ENCODE measurements at regions not wholly inside any gene's neighbourhood (a gene's known extent, or its start where the extent isn't known, plus 50 kb on each side); places are given as distances from the start of the nearest gene placed in this dataset.
"Not testable (repeated sequence)": the region's sequence is repeated elsewhere in the genome, so short reads cannot be mapped to it uniquely, and the experiment has no call there.

DNA sequence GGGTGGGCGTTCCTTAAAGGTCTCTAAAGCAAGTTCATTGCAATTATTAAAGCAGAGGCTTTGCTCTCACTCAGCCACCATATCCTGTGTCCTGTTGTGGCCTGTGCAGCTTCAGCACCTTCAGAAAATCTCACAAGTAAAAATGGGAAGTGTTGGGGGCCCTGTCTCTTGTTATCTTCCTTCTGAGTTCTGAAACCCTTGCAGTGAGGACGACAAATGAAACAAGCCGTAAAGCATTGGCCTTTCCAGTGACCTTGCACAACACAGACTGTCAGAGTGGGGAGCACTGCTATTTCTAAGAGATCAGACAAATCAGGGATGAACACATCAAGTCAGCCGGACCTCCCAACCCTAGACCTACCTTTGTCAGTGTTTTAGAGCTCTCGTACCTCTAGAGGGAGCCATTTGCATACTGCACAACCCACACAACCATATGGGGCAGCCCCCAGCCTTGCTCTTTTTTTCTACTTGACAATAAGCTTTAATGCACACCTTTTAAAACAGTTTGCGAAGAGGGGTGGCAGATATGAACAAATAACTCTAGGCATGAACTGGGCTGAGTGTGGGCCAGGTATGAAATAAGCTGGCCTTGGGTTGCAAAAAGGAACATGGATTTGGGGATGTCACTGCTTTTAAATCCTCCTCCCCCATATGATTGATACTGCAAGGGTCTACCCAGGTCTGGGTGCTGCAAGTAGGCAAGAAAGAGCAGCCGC, 89.8 kb downstream of the KATNIP start:
- H3K36me3 ChIP-seq (ENCODE audit: control insufficient read depth in 2 of 2, insufficient read depth in 2 of 2, low read length in 2 of 2), result peaks cover 0 to 4% of the 10 kb centered on the region in 2 donors
- no peaks in the 10 kb centered on the region for H3K9me3 ChIP-seq (ENCODE audit: control insufficient read depth in 2 of 2, low read length in 2 of 2)
- H3K27ac ChIP-seq (ENCODE audit: low read length), result no peak overlapping the region
- no peak overlapping the region for H3K9ac ChIP-seq (ENCODE audit: low read length in 2 of 2)
- H3K27me3 ChIP-seq (ENCODE audit: control insufficient read depth in 1 of 2, insufficient read depth in 2 of 2, low read length in 2 of 2), result no peaks in the 10 kb centered on the region
- no peak overlapping the region for H3K4me3 ChIP-seq (ENCODE audit: low read length in 2 of 2)
- no peaks in the 10 kb centered on the region for H3K4me1 ChIP-seq (ENCODE audit: control insufficient read depth, insufficient read depth, low read length)

- Histone ChIP-seq H3K27me3 (ENCODE audit: control insufficient read depth in 1 of 2, insufficient read depth in 2 of 2, low read length in 2 of 2) (no peaks in the 10 kb centered on the region), H3K4me1 (ENCODE audit: control insufficient read depth, insufficient read depth, low read length) (no peaks in the 10 kb centered on the region), H3K9me3 (ENCODE audit: control insufficient read depth in 2 of 2, low read length in 2 of 2) (no peaks in the 10 kb centered on the region), H3K27ac (ENCODE audit: low read length) (no peak overlapping the region), H3K4me3 (ENCODE audit: low read length in 2 of 2) (no peak overlapping the region), H3K9ac (ENCODE audit: low read length in 2 of 2) (no peak overlapping the region), H3K36me3 (ENCODE audit: control insufficient read depth in 2 of 2, insufficient read depth in 2 of 2, low read length in 2 of 2) (peaks cover 0 to 4% of the 10 kb centered on the region in 2 donors)
Measured at GRCh38 chr16:27640277-27640600, 90.3 kb downstream of the KATNIP start.

- H3K9me3 ChIP-seq (ENCODE audit: control insufficient read depth in 2 of 2, low read length in 2 of 2), result no peaks in the 10 kb centered on the region
- H3K4me1 ChIP-seq (ENCODE audit: control insufficient read depth, insufficient read depth, low read length), result no peaks in the 10 kb centered on the region
- no peak overlapping the region for H3K27ac ChIP-seq (ENCODE audit: low read length)
- H3K9ac ChIP-seq (ENCODE audit: low read length in 2 of 2), result no peak overlapping the region
- H3K4me3 ChIP-seq (ENCODE audit: low read length in 2 of 2), result no peak overlapping the region
- peaks cover 0 to 4% of the 10 kb centered on the region in 2 donors for H3K36me3 ChIP-seq (ENCODE audit: control insufficient read depth in 2 of 2, insufficient read depth in 2 of 2, low read length in 2 of 2)
- H3K27me3 ChIP-seq (ENCODE audit: control insufficient read depth in 1 of 2, insufficient read depth in 2 of 2, low read length in 2 of 2), result no peaks in the 10 kb centered on the region
Measured at GRCh38 chr16:27641260-27641659, 91.3 kb downstream of the KATNIP start.

DNA sequence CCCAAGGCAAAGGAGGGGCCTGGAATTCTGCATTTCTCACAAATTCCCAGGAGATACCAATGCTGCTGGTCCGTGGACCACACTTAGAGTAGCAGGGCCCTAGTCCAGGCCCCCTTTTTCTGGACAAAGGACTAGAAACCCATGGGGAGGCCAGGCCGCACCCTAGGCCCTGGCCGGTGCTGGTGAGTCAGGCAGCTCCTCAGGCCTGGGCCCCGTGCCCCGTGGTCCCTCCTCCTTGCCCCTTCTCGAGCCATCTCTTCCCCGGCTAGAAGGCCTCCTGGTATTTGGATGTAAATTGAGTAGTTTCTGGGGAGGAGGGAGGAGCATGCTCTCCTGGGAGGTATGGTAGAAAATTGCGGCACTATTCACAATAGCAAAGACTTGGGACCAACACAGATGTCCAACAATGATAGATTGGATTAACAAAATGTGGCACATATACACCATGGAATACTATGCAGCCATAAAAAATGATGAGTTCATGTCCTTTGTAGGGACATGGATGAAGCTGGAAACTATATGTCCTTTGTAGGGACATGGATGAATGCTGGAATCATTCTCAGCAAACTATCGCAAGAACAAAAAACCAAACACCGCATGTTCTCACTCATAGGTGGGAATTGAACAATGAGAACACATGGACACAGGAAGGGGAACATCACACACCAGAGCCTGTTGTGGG, 91.9 kb downstream of the KATNIP start:
- H3K27ac ChIP-seq (ENCODE audit: low read length); H3K9ac ChIP-seq (ENCODE audit: low read length in 2 of 2); H3K4me3 ChIP-seq (ENCODE audit: low read length in 2 of 2); H3K4me1 ChIP-seq (ENCODE audit: control insufficient read depth, insufficient read depth, low read length); H3K36me3 ChIP-seq (ENCODE audit: control insufficient read depth in 2 of 2, insufficient read depth in 2 of 2, low read length in 2 of 2); H3K27me3 ChIP-seq (ENCODE audit: control insufficient read depth in 1 of 2, insufficient read depth in 2 of 2, low read length in 2 of 2); H3K9me3 ChIP-seq (ENCODE audit: control insufficient read depth in 2 of 2, low read length in 2 of 2): not testable (repeated sequence)

DNA sequence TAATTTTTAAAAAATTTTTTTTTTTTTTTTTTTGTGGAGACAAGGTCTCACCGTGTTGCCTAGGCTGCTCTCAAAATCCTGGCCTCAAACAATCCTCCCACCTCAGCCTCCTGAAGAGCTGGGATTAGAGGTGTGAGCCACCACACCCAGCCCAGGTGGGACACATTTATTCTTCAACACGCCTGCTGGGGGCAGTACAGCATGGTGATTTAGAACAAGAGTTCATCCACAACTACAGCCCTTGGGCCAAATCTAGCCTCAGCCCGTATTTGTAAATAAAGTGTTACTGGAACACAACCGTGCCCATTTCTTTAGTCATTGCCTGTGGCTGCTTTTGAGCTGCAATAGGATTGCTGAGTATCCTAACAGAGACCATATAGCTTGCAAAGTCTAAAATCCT, 92.8 kb downstream of the KATNIP start:
- H3K4me3 ChIP-seq (ENCODE audit: low read length in 2 of 2), result no peak overlapping the region
- no peak overlapping the region for H3K27ac ChIP-seq (ENCODE audit: low read length)
- H3K27me3 ChIP-seq (ENCODE audit: control insufficient read depth in 1 of 2, insufficient read depth in 2 of 2, low read length in 2 of 2), result no peaks in the 10 kb centered on the region
- H3K9ac ChIP-seq (ENCODE audit: low read length in 2 of 2), result no peak overlapping the region
- H3K4me1 ChIP-seq (ENCODE audit: control insufficient read depth, insufficient read depth, low read length), result no peaks in the 10 kb centered on the region
- H3K36me3 ChIP-seq (ENCODE audit: control insufficient read depth in 2 of 2, insufficient read depth in 2 of 2, low read length in 2 of 2), result peaks cover 0 to 4% of the 10 kb centered on the region in 2 donors
- H3K9me3 ChIP-seq (ENCODE audit: control insufficient read depth in 2 of 2, low read length in 2 of 2), result no peaks in the 10 kb centered on the region

DNA sequence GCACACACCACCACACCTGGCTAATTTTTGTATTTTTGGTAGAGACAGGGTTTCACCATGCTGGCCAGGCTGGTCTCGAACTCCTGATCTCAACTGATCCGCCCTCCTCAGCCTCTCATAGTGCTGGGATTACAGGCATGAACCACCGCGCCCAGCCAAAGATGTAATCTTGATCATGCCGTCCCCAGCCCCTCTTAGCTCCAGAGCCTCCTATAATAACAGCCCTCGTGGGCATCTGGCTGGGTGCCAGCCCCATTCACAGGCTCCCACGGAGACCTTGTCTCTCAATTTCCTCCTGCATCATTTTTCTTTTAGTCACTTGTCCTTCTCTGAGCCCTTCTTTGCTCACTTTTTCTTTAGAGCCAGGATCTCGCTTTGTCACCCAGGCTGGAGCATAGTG, 94.2 kb downstream of the KATNIP start:
- H3K9ac ChIP-seq (ENCODE audit: low read length in 2 of 2), result no peak overlapping the region
- H3K27me3 ChIP-seq (ENCODE audit: control insufficient read depth in 1 of 2, insufficient read depth in 2 of 2, low read length in 2 of 2), result no peaks in the 10 kb centered on the region
- peaks cover 5 to 7% of the 10 kb centered on the region in 2 donors for H3K36me3 ChIP-seq (ENCODE audit: control insufficient read depth in 2 of 2, insufficient read depth in 2 of 2, low read length in 2 of 2)
- no peak overlapping the region for H3K27ac ChIP-seq (ENCODE audit: low read length)
- H3K4me1 ChIP-seq (ENCODE audit: control insufficient read depth, insufficient read depth, low read length), result no peaks in the 10 kb centered on the region
- H3K9me3 ChIP-seq (ENCODE audit: control insufficient read depth in 2 of 2, low read length in 2 of 2), result no peaks in the 10 kb centered on the region
- no peak overlapping the region for H3K4me3 ChIP-seq (ENCODE audit: low read length in 2 of 2)

GRCh38 chr16:27645396-27645795, 95.5 kb downstream of the KATNIP start:
- Histone ChIP-seq H3K27me3 (ENCODE audit: control insufficient read depth in 1 of 2, insufficient read depth in 2 of 2, low read length in 2 of 2) (no peaks in the 10 kb centered on the region), H3K36me3 (ENCODE audit: control insufficient read depth in 2 of 2, insufficient read depth in 2 of 2, low read length in 2 of 2) (peaks cover 5 to 8% of the 10 kb centered on the region in 2 donors), H3K27ac (ENCODE audit: low read length) (no peak overlapping the region), H3K9me3 (ENCODE audit: control insufficient read depth in 2 of 2, low read length in 2 of 2) (no peaks in the 10 kb centered on the region), H3K4me3 (ENCODE audit: low read length in 2 of 2) (no peak overlapping the region), H3K4me1 (ENCODE audit: control insufficient read depth, insufficient read depth, low read length) (no peaks in the 10 kb centered on the region), H3K9ac (ENCODE audit: low read length in 2 of 2) (no peak overlapping the region)

GRCh38 chr16:27646806-27647205, 96.9 kb downstream of the KATNIP start:
- Histone ChIP-seq H3K27ac (ENCODE audit: low read length) (no peak overlapping the region), H3K9ac (ENCODE audit: low read length in 2 of 2) (no peak overlapping the region), H3K27me3 (ENCODE audit: control insufficient read depth in 1 of 2, insufficient read depth in 2 of 2, low read length in 2 of 2) (no peaks in the 10 kb centered on the region), H3K4me1 (ENCODE audit: control insufficient read depth, insufficient read depth, low read length) (no peaks in the 10 kb centered on the region), H3K9me3 (ENCODE audit: control insufficient read depth in 2 of 2, low read length in 2 of 2) (no peaks in the 10 kb centered on the region), H3K4me3 (ENCODE audit: low read length in 2 of 2) (no peak overlapping the region), H3K36me3 (ENCODE audit: control insufficient read depth in 2 of 2, insufficient read depth in 2 of 2, low read length in 2 of 2) (peaks cover 5 to 8% of the 10 kb centered on the region in 2 donors)

DNA sequence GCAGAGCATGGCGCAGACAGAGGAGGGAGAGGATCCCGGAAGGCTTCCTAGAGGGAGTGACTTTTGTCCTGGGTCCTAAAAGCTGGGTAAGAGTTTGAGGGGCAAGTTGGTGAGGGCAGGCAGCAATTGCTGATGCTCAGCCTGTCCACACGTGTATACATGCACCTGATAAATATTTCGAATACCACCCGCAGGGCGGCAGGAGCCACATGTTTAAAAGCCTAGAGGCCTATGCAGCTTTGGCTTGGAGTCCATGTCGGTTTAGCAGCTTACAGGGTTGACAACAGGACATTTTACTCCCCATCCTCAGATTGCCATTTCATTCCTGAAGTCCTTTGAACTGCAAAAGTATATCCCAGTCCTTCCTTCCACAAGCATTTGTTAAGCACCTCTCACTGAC, 99.1 kb downstream of the KATNIP start:
- Histone ChIP-seq H3K9ac (ENCODE audit: low read length in 2 of 2) (no peak overlapping the region), H3K27me3 (ENCODE audit: control insufficient read depth in 1 of 2, insufficient read depth in 2 of 2, low read length in 2 of 2) (no peaks in the 10 kb centered on the region), H3K36me3 (ENCODE audit: control insufficient read depth in 2 of 2, insufficient read depth in 2 of 2, low read length in 2 of 2) (peaks cover 5 to 8% of the 10 kb centered on the region in 2 donors), H3K4me1 (ENCODE audit: control insufficient read depth, insufficient read depth, low read length) (no peaks in the 10 kb centered on the region), H3K9me3 (ENCODE audit: control insufficient read depth in 2 of 2, low read length in 2 of 2) (no peaks in the 10 kb centered on the region), H3K4me3 (ENCODE audit: low read length in 2 of 2) (no peak overlapping the region), H3K27ac (ENCODE audit: low read length) (no peak overlapping the region)

- no peaks in the 10 kb centered on the region for H3K4me1 ChIP-seq (ENCODE audit: control insufficient read depth, insufficient read depth, low read length)
- H3K36me3 ChIP-seq (ENCODE audit: control insufficient read depth in 2 of 2, insufficient read depth in 2 of 2, low read length in 2 of 2), result peaks cover 5 to 8% of the 10 kb centered on the region in 2 donors
- no peak overlapping the region for H3K27ac ChIP-seq (ENCODE audit: low read length)
- no peak overlapping the region for H3K9ac ChIP-seq (ENCODE audit: low read length in 2 of 2)
- no peaks in the 10 kb centered on the region for H3K27me3 ChIP-seq (ENCODE audit: control insufficient read depth in 1 of 2, insufficient read depth in 2 of 2, low read length in 2 of 2)
- no peaks in the 10 kb centered on the region for H3K9me3 ChIP-seq (ENCODE audit: control insufficient read depth in 2 of 2, low read length in 2 of 2)
- no peak overlapping the region for H3K4me3 ChIP-seq (ENCODE audit: low read length in 2 of 2)
Measured at GRCh38 chr16:27650073-27650701, 100.2 kb downstream of the KATNIP start.

GRCh38 chr16:27651301-27651700, 101.4 kb downstream of the KATNIP start:
- Histone ChIP-seq H3K4me3 (ENCODE audit: low read length in 2 of 2) (no peak overlapping the region), H3K4me1 (ENCODE audit: control insufficient read depth, insufficient read depth, low read length) (no peaks in the 10 kb centered on the region), H3K27me3 (ENCODE audit: control insufficient read depth in 1 of 2, insufficient read depth in 2 of 2, low read length in 2 of 2) (no peaks in the 10 kb centered on the region), H3K9ac (ENCODE audit: low read length in 2 of 2) (no peak overlapping the region), H3K36me3 (ENCODE audit: control insufficient read depth in 2 of 2, insufficient read depth in 2 of 2, low read length in 2 of 2) (peaks cover 5 to 8% of the 10 kb centered on the region in 2 donors), H3K27ac (ENCODE audit: low read length) (no peak overlapping the region), H3K9me3 (ENCODE audit: control insufficient read depth in 2 of 2, low read length in 2 of 2) (no peaks in the 10 kb centered on the region)
